K562 (cell line): ENCODE measurements at regions not wholly inside any gene's neighbourhood (a gene's known extent, or its start where the extent isn't known, plus 50 kb on each side); places are given as distances from the start of the nearest gene placed in this dataset.

Experiments used
- BRF1 ChIP-seq: IDR thresholded peaks from 3 replicates; pipeline ENCODE4 v1.6.1; 2011; ENCODE audit warnings: borderline replicate concordance, mild to moderate bottlenecking; ENCODE audit not compliant: insufficient read length; ENCODE audit errors: extremely low read depth
- DMBX1 ChIP-seq: fragments of 250-450 bp; sonication (Bioruptor Pico); IDR thresholded peaks from 2 replicates; pipeline ENCODE4 v1.8.0; 2022; ENCODE audit warnings: inconsistent platforms, mild to moderate bottlenecking, moderate library complexity, borderline replicate concordance
- MCM3 ChIP-seq: fragments of 450-650 bp; IDR thresholded peaks from 2 replicates; pipeline ENCODE4 v1.6.1; 2016
- MIER1 ChIP-seq: fragments of 450-650 bp; IDR thresholded peaks from 2 replicates; pipeline ENCODE4 v1.6.1; 2016; ENCODE audit warnings: antibody characterized with exemption, mild to moderate bottlenecking, low read depth
- NRF1 ChIP-seq, 2 experiments: fragments of 450-650 bp; IDR thresholded peaks in 1 of 2; conservative IDR thresholded peaks in 1 of 2; 2 replicates each; pipeline ENCODE4 v1.6.1; 2014; ENCODE audit warnings: mild to moderate bottlenecking in 2 of 2
- REST ChIP-seq, 2 experiments: fragments of 450-650 bp; formaldehyde crosslinking in 1 of 2; IDR thresholded peaks; 2 replicates each; pipeline versions ENCODE4 v1.4.0 to v1.6.1; 2014 to 2020; ENCODE audit warnings: mild to moderate bottlenecking in 2 of 2, borderline replicate concordance in 1 of 2, low read depth in 1 of 2
- RHOXF2B ChIP-seq: fragments of 250-450 bp; sonication (Bioruptor Pico); conservative IDR thresholded peaks from 2 replicates; pipeline ENCODE4 v1.5.1; 2021
- ZNF511 ChIP-seq: sonication (generic); formaldehyde crosslinking; IDR thresholded peaks from 2 replicates; pipeline ENCODE4 v1.8.0; 2022; ENCODE audit warnings: mild to moderate bottlenecking, missing genetic modification reagents
- TF ChIP-seq, protein P1 (sequence below): fragments of 450-650 bp; IDR thresholded peaks from 2 replicates; pipeline ENCODE4 v1.6.1; 2018; ENCODE audit not compliant: partially characterized antibody
- TF ChIP-seq, protein P2 (sequence below): fragments of 250-450 bp; sonication (Bioruptor Pico); IDR thresholded peaks from 2 replicates; pipeline ENCODE4 v1.5.0; 2021; ENCODE audit warnings: mild to moderate bottlenecking, borderline replicate concordance

DNA sequence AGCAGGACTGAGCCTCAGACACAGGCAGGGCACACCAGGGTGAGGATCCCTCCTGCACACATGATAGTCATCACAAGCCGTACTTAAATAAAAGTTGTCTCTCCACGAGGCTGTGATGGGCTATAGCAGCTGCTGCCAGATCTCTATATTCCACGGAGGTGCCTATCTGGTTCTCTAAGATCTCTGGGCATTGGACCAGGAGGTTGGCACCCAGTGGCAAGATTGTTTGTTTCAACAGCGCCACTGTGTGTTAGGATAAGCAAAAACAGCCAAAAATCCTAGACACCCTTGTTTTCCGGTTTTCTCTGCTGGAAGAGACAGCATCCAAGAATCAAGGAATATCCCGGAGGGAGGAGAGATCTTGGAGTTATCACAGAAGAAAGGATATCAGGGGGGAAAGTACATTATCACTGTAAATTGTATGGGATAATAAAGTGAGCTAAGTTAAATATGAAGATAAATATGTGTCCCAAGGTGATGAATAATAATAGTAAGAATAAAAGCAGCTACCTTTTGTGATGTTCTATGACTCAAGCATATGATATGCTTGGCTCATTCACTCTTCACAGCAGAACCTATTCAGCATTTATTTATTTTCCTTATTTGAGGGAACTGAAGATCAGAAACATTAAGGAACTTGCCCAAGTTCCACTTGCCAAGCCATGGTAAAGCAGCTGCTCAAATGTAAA, 90.6 kb upstream of the AKAP13 start (continued):
- TF ChIP-seq, protein P1, sequence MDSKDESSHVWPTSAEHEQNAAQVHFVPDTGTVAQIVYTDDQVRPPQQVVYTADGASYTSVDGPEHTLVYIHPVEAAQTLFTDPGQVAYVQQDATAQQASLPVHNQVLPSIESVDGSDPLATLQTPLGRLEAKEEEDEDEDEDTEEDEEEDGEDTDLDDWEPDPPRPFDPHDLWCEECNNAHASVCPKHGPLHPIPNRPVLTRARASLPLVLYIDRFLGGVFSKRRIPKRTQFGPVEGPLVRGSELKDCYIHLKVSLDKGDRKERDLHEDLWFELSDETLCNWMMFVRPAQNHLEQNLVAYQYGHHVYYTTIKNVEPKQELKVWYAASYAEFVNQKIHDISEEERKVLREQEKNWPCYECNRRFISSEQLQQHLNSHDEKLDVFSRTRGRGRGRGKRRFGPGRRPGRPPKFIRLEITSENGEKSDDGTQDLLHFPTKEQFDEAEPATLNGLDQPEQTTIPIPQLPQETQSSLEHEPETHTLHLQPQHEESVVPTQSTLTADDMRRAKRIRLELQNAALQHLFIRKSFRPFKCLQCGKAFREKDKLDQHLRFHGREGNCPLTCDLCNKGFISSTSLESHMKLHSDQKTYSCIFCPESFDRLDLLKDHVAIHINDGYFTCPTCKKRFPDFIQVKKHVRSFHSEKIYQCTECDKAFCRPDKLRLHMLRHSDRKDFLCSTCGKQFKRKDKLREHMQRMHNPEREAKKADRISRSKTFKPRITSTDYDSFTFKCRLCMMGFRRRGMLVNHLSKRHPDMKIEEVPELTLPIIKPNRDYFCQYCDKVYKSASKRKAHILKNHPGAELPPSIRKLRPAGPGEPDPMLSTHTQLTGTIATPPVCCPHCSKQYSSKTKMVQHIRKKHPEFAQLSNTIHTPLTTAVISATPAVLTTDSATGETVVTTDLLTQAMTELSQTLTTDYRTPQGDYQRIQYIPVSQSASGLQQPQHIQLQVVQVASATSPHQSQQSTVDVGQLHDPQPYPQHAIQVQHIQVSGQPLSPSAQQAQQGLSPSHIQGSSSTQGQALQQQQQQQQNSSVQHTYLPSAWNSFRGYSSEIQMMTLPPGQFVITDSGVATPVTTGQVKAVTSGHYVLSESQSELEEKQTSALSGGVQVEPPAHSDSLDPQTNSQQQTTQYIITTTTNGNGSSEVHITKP = no peak
- TF ChIP-seq REST (IDR thresholded peaks at IDR 0.05; ENCODE audit: borderline replicate concordance) (0 out of 2 replicates have a peak, but pooled peaks have one; percentile 20), REST (CRISPR knock-in tag; IDR thresholded peaks at IDR 0.05; ENCODE audit: low read depth) (no peak), RHOXF2B (CRISPR knock-in tag) (no peak), MIER1 (no peak), ZNF511 (CRISPR knock-in tag) (no peak), MCM3 (no peak), NRF1 (conservative IDR thresholded peaks at IDR 0.05 in 1 of 2, IDR thresholded peaks at IDR 0.05 in 1 of 2) (no peak), DMBX1 (no peak), BRF1 (no peak)
- TF ChIP-seq, protein P2, sequence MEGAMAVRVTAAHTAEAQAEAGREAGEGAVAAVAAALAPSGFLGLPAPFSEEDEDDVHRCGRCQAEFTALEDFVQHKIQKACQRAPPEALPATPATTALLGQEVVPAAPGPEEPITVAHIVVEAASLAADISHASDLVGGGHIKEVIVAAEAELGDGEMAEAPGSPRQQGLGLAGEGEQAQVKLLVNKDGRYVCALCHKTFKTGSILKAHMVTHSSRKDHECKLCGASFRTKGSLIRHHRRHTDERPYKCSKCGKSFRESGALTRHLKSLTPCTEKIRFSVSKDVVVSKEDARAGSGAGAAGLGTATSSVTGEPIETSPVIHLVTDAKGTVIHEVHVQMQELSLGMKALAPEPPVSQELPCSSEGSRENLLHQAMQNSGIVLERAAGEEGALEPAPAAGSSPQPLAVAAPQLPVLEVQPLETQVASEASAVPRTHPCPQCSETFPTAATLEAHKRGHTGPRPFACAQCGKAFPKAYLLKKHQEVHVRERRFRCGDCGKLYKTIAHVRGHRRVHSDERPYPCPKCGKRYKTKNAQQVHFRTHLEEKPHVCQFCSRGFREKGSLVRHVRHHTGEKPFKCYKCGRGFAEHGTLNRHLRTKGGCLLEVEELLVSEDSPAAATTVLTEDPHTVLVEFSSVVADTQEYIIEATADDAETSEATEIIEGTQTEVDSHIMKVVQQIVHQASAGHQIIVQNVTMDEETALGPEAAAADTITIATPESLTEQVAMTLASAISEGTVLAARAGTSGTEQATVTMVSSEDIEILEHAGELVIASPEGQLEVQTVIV (CRISPR knock-in tag) = no peak
